ENCODE measurements at regions not wholly inside any gene's neighbourhood (a gene's known extent, or its start where the extent isn't known, plus 50 kb on each side); places are given as distances from the start of the nearest gene placed in this dataset.

DNA sequence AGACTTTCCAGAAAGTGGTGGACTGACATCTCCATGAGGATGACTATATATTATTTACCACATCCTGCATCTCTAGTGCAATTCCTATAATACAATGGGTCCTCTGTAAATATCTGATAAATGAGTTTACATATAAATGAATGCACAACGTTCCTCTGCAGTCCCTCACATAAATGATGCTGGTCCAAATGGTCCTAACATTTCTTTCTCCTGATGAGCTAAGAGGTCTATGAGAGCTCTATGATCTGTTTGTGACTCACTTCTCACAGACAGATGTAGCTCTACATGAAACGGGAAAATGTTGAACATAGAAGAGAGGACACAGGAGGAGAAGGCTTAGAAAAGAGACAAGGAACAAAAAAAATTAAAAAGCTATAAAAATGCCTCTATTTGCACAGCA, 201.2 kb upstream of the PIK3C3 start:
- Histone ChIP-seq H3K4me1 (ENCODE audit: control insufficient read depth, insufficient read depth, low read length) (no peaks in the 10 kb centered on the region), H3K9me3 (ENCODE audit: control insufficient read depth, low read length) (no peaks in the 10 kb centered on the region), H3K27me3 (ENCODE audit: control insufficient read depth, insufficient read depth) (no peaks in the 10 kb centered on the region), H3K4me3 (ENCODE audit: low read length) (no peak overlapping the region), H3K27ac (ENCODE audit: low read length) (no peak overlapping the region)
- DNase-seq, result no peak
- WGBS, result 64% methylated on average over 2 of the region's 2 CpGs
- ATAC-seq, result no peak
- intact Hi-C loops (cut with DNase I), result no loop called here

DNA sequence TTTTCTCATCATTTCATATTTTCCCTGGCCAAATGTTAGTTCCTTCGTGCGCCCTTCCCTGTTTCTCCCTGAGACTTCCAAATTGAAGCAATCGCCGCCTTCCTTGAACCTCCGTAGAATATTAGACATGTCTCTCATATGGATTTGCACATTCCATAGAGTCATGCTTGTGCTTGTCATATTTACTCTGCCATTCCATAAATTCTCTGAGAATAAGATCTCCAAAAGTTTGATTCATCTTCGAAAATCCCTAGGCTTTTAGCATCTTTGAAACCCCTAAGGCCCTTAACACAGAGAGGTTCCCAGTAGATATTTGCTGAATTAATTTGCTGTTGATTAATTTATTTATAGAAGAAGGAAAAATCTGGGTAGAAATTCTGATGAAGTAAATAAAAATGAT, 202.2 kb upstream of the PIK3C3 start:
- ATAC-seq, result no peak
- H3K27ac ChIP-seq (ENCODE audit: low read length), result no peak overlapping the region

DNA sequence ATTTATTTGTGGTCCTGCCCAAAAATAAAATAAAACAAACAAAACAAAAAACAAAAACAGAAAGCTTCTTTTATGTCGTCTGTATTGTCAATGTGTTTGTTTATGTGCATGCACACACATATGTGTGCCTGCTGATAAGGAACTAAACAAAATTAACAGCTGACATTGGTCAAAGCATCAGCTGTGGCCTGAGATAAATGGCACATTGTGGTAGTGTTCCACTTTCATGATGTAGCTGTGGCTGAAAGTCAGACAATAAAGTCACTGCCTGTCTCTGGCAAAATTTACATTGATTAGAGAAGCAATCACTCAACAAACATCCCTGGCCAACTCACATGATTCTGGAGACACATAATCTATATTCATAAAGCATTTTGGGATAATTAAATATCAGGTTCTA, 203.4 kb upstream of the PIK3C3 start:
- H3K27ac ChIP-seq (ENCODE audit: low read length), result no peak overlapping the region
- ATAC-seq, result no peak
- no peaks in the 10 kb centered on the region for H3K4me1 ChIP-seq (ENCODE audit: control insufficient read depth, insufficient read depth, low read length)
- WGBS, result 48% methylated on average over 1 of the region's 1 CpG
- no peaks in the 10 kb centered on the region for H3K9me3 ChIP-seq (ENCODE audit: control insufficient read depth, low read length)
- H3K4me3 ChIP-seq (ENCODE audit: low read length), result no peak overlapping the region
- intact Hi-C loops (cut with DNase I), result no loop called here
- no peaks in the 10 kb centered on the region for H3K27me3 ChIP-seq (ENCODE audit: control insufficient read depth, insufficient read depth)
- DNase-seq, result no peak

More for the DNA sequence above, 202.2 kb upstream of the PIK3C3 start:
- no peak for DNase-seq
- Histone ChIP-seq H3K4me1 (ENCODE audit: control insufficient read depth, insufficient read depth, low read length) (no peaks in the 10 kb centered on the region), H3K9me3 (ENCODE audit: control insufficient read depth, low read length) (no peaks in the 10 kb centered on the region), H3K27me3 (ENCODE audit: control insufficient read depth, insufficient read depth) (no peaks in the 10 kb centered on the region), H3K4me3 (ENCODE audit: low read length) (no peak overlapping the region)
- WGBS, result 92% methylated on average over 6 of the region's 6 CpGs
- intact Hi-C loops (cut with DNase I), result no loop called here

DNA sequence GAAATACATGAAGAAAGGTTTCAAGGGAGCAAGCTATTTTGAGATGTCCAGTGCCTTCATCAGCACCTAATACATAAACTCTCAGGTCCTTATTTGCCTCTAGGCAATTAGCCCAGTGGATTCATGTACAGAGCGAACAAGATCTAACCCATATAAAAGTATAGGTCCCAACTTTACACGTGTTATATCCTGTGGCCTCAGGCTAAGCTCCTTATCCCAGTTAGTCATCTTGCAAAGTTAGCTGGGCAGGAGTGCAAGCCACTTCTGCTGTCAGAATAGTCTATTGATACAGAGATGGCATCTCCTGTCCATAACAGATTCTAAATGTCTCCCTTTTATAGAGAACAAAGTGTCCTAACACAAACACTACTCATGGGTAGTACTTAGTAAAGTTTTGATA, 203.9 kb upstream of the PIK3C3 start:
- H3K27me3 ChIP-seq (ENCODE audit: control insufficient read depth, insufficient read depth), result no peaks in the 10 kb centered on the region
- H3K27ac ChIP-seq (ENCODE audit: low read length), result no peak overlapping the region
- H3K4me1 ChIP-seq (ENCODE audit: control insufficient read depth, insufficient read depth, low read length), result no peaks in the 10 kb centered on the region
- 83% methylated on average over 2 of the region's 2 CpGs for WGBS
- no peak for DNase-seq
- H3K4me3 ChIP-seq (ENCODE audit: low read length), result no peak overlapping the region
- intact Hi-C loops (cut with DNase I), result no loop called here
- H3K9me3 ChIP-seq (ENCODE audit: control insufficient read depth, low read length), result no peaks in the 10 kb centered on the region
- no peak for ATAC-seq

DNA sequence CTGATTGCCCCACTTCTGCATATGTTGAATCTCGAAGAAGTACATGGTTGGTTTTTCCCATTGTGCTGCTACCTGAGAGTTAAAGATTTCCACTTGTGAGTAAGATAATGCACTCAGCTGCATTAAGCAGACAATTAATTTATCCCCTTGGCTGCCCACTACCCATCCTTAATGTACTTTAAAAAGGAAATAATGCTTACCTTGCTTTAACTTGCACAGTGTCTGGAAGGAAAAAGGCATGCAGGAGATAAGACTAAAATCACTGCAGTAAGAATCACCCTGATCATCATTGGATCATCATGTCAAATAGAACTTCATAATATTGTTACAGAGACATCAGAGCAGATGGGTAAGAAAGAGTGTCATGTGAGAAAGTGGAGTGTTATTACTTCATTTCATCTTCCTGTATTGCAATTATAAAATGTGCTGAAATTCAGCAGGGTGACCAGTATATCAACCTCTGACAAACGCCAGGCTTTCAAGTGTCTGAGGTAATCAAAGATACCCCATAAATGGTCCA, 207.3 kb upstream of the PIK3C3 start:
- Histone ChIP-seq H3K27ac (ENCODE audit: low read length) (no peak overlapping the region), H3K4me1 (ENCODE audit: control insufficient read depth, insufficient read depth, low read length) (no peaks in the 10 kb centered on the region), H3K27me3 (ENCODE audit: control insufficient read depth, insufficient read depth) (no peaks in the 10 kb centered on the region), H3K9me3 (ENCODE audit: control insufficient read depth, low read length) (no peaks in the 10 kb centered on the region), H3K4me3 (ENCODE audit: low read length) (no peak overlapping the region)
- WGBS, result 57% methylated on average over 2 of the region's 2 CpGs
- intact Hi-C loops (cut with DNase I), result no loop called here
- DNase-seq (no peak), ATAC-seq (no peak)

DNA sequence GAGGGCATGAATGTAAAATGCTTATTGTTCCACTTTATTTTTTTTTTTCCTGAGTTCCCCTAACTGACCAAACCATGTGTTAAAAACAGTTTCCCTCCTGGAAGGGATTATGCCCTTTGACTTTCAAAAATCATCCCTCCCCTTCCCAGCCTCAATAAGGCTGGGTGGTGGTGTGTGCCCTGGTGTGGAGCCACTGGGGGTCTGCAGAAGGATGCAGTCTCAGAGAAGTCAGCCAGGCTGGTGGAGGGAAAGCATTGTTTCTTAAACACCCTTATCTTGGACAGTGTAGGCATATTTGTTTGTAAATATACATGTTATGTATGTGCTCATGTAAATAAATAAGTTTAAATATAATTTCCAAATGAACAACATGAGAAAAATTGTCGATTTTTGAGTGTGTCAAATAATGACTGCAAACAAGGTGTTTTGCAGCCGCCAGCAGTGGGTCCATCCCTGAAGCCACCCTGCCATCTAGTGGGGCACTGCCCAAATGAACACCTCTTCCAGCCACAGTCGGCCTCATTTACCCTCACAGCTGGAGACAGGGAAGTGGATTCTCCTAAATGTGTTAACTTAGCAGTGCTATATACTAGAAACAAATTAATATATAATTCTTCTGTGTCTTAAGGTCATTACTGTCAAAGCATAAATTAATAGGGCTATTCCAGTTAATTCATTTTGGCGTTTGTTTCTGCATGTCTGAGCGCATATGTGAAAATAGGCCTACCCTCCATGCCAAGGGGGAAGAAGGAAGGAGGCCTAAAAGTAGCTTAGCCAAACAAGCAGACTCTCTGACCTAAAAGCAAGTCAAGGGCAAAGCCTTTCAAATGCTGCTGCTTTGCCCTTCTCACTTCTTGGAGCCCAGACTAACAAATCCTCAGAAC, 209.6 kb upstream of the PIK3C3 start:
- no peaks in the 10 kb centered on the region for H3K9me3 ChIP-seq (ENCODE audit: control insufficient read depth, low read length)
- 37% methylated on average over 5 of the region's 5 CpGs for WGBS
- peak; percentile 22 to 65 (median 53) for DNase-seq
- H3K27ac ChIP-seq (ENCODE audit: low read length), result no peak overlapping the region
- intact Hi-C loops (cut with DNase I), result no loop called here
- no peak overlapping the region for H3K4me3 ChIP-seq (ENCODE audit: low read length)
- ATAC-seq, result peak; percentile 62 to 83
- H3K4me1 ChIP-seq (ENCODE audit: control insufficient read depth, insufficient read depth, low read length), result no peaks in the 10 kb centered on the region
- H3K27me3 ChIP-seq (ENCODE audit: control insufficient read depth, insufficient read depth), result no peaks in the 10 kb centered on the region

DNA sequence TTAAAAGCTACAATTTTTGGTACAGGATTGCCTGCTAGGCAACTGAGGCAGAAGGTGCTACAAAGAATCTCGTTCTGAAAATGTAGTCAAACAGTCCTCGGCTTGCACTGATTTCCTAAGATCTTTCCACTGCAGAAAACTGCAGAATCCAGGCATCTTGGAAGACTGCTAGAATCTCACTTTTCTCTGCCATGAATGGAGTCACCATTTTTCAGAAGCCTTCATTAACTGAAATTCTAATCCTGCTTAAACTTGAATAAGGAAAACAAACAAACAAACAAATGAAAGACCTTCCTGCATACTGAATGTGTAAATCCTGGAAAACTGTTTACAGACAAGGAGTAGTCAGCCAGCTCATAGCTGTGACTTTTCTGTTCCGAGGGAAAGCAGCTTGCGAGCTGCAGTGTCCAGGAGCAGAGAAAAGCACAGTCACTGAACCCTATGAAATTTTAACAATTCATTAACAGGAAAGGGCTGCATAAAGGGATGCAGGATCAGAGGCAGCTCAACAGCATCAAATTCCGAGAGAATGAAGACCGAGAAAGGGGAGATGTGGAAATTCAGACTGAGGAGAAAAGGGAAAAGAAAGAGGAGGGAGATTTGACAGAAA, 210.5 kb upstream of the PIK3C3 start:
- Histone ChIP-seq H3K27ac (ENCODE audit: low read length) (no peak overlapping the region), H3K4me3 (ENCODE audit: low read length) (no peak overlapping the region), H3K9me3 (ENCODE audit: control insufficient read depth, low read length) (no peaks in the 10 kb centered on the region), H3K27me3 (ENCODE audit: control insufficient read depth, insufficient read depth) (no peaks in the 10 kb centered on the region), H3K4me1 (ENCODE audit: control insufficient read depth, insufficient read depth, low read length) (no peaks in the 10 kb centered on the region)
- intact Hi-C loops (cut with DNase I), result no loop called here
- ATAC-seq (no peak), DNase-seq (no peak)
- WGBS, result 23% methylated on average over 6 of the region's 6 CpGs

DNA sequence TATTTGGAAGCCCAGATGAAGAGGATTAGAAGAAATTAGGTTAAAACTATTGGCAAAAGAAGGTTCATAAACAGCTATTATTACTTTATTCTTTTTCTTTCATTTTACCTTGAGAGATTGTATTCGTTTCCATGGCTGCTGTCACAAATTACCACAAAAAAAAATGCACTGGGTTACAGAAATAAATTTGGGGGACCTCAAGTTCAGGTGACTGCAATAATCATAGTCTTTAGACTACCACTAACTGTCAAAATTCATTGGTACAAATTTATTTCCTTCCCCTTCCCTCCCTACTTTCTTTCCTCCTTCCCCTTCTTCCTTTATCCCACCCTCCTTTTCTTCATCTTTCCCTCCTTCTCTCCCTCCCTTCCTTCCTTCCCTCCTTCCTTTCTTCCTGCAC, 217.8 kb upstream of the PIK3C3 start:
- no peaks in the 10 kb centered on the region for H3K9me3 ChIP-seq (ENCODE audit: control insufficient read depth, low read length)
- no peak overlapping the region for H3K4me3 ChIP-seq (ENCODE audit: low read length)
- ATAC-seq (no peak), DNase-seq (no peak)
- no peak overlapping the region for H3K27ac ChIP-seq (ENCODE audit: low read length)
- 84% methylated on average over 1 of the region's 1 CpG for WGBS
- H3K4me1 ChIP-seq (ENCODE audit: control insufficient read depth, insufficient read depth, low read length), result peaks cover 2% of the 10 kb centered on the region
- no peaks in the 10 kb centered on the region for H3K27me3 ChIP-seq (ENCODE audit: control insufficient read depth, insufficient read depth)
- intact Hi-C loops (cut with DNase I), result no loop called here

DNA sequence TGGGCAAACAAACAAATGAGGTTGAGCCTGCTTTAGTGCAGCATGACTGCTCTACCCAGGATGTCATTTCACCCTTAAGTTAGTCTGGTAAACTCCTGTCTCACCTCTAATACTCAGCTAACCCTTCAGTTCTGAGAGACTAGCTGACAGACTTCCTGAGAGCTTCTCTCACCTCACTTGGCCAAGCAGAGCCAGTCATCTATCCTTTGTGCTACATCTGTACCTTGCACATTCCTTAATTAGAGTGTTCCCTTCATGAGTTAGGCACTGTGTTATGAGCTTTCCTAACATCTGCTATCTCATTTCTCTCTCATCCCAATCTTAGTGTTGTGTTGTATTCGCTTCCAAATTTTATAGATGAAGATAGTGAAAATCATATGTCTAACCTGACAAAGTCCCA, 220.1 kb upstream of the PIK3C3 start:
- no peaks in the 10 kb centered on the region for H3K9me3 ChIP-seq (ENCODE audit: control insufficient read depth, low read length)
- peaks cover 2% of the 10 kb centered on the region for H3K4me1 ChIP-seq (ENCODE audit: control insufficient read depth, insufficient read depth, low read length)
- WGBS, result 56% methylated on average over 1 of the region's 1 CpG
- ATAC-seq, result peak in 1 of 2 donors; percentile 70
- no peak overlapping the region for H3K27ac ChIP-seq (ENCODE audit: low read length)
- H3K27me3 ChIP-seq (ENCODE audit: control insufficient read depth, insufficient read depth), result no peaks in the 10 kb centered on the region
- no peak for DNase-seq
- intact Hi-C loops (cut with DNase I), result no loop called here
- H3K4me3 ChIP-seq (ENCODE audit: low read length), result no peak overlapping the region

DNA sequence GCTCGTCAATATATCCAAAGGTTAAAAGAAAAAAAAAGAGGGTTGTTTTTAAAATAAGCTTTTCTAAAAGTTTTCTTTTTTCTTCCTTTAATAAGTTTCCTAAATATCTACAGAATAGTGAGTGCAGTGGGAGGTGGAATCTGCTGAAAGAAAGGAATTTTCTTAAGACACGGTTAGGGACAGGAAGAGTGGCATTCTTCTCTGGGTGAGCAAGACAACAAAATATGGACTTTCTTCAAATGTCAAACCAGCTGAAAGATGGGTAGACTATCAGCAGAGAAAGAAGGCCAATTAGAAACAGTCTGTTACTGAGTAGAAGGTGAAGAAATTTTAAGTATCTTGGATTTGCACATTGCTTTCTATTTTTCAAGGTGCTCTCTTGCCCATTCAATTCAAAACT, 222.7 kb upstream of the PIK3C3 start:
- WGBS, result 71% methylated on average over 2 of the region's 2 CpGs
- no peak overlapping the region for H3K4me3 ChIP-seq (ENCODE audit: low read length)

DNA sequence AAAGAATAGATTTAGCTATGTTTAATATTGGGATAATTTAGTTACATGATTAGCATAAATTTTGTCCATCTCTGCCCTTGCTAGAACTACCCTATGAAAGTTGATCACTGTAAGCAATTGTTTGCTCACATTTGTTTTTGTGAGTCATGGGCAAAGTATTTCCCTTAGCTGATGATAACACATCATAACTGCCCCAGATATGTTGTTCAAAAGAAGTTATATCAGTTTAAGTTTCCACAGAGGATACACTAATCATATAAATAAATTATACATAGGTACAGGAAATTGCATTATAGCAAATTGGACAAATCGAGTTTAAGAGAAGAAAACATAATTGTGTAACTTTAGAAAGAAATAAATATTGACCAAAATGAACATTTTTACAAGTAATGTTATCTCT, 223.2 kb upstream of the PIK3C3 start:
- no peak overlapping the region for H3K4me3 ChIP-seq (ENCODE audit: low read length)
- no peaks in the 10 kb centered on the region for H3K27me3 ChIP-seq (ENCODE audit: control insufficient read depth, insufficient read depth)
- H3K4me1 ChIP-seq (ENCODE audit: control insufficient read depth, insufficient read depth, low read length), result peaks cover 2% of the 10 kb centered on the region
- no peaks in the 10 kb centered on the region for H3K9me3 ChIP-seq (ENCODE audit: control insufficient read depth, low read length)
- H3K27ac ChIP-seq (ENCODE audit: low read length), result no peak overlapping the region
- no peak for DNase-seq
- WGBS, result 66% methylated on average over 1 of the region's 1 CpG
- intact Hi-C loops (cut with DNase I), result no loop called here
- ATAC-seq, result no peak

More for the DNA sequence above, 222.7 kb upstream of the PIK3C3 start:
- DNase-seq, result no peak
- no peak for ATAC-seq
- Histone ChIP-seq H3K9me3 (ENCODE audit: control insufficient read depth, low read length) (no peaks in the 10 kb centered on the region), H3K27ac (ENCODE audit: low read length) (no peak overlapping the region), H3K4me1 (ENCODE audit: control insufficient read depth, insufficient read depth, low read length) (peaks cover 2% of the 10 kb centered on the region), H3K27me3 (ENCODE audit: control insufficient read depth, insufficient read depth) (no peaks in the 10 kb centered on the region)
- intact Hi-C loops (cut with DNase I), result no loop called here
